OCI-LY1 (cell line): ENCODE measurements at regions not wholly inside any gene's neighbourhood (a gene's known extent, or its start where the extent isn't known, plus 50 kb on each side); places are given as distances from the start of the nearest gene placed in this dataset.
"Not testable (repeated sequence)": the region's sequence is repeated elsewhere in the genome, so short reads cannot be mapped to it uniquely, and the experiment has no call there.

ENCODE experiments used
- H2AFZ ChIP-seq: fragments of 200-600 bp; sonication (generic), shearing (Covaris generic); 2 replicates; pipeline ENCODE4 v1.6.0; 2014; ENCODE audit warnings: antibody characterized with exemption, mild to moderate bottlenecking, low read length
- H3F3A ChIP-seq: fragments of 200-600 bp; sonication (generic), shearing (Covaris generic); 2 replicates; pipeline ENCODE4 v1.6.0; 2014; ENCODE audit warnings: mild to moderate bottlenecking, antibody characterized with exemption, low read length, moderate library complexity; ENCODE audit not compliant: insufficient read depth
- H3K27ac ChIP-seq: fragments of 200-600 bp; sonication (generic); 2 replicates; pipeline ENCODE4 v1.5.1; 2014; ENCODE audit warnings: low read length, mixed run types, mild to moderate bottlenecking, low read depth; ENCODE audit not compliant: poor library complexity, severe bottlenecking
- H3K27me3 ChIP-seq: fragments of 200-600 bp; sonication (generic); 2 replicates; pipeline ENCODE4 v1.6.0; 2014; ENCODE audit warnings: antibody characterized with exemption, mild to moderate bottlenecking, low read length, moderate library complexity; ENCODE audit not compliant: insufficient read depth
- H3K36me3 ChIP-seq: fragments of 200-600 bp; sonication (generic); 2 replicates; pipeline ENCODE4 v1.6.1; 2014; ENCODE audit warnings: mild to moderate bottlenecking, antibody characterized with exemption, low read length, moderate library complexity, mixed read lengths; ENCODE audit not compliant: insufficient read depth
- H3K4me1 ChIP-seq: fragments of 200-600 bp; sonication (generic); 2 replicates; pipeline ENCODE4 v1.5.1; 2014; ENCODE audit warnings: mild to moderate bottlenecking, low read length, moderate library complexity; ENCODE audit not compliant: insufficient read depth, severe bottlenecking
- H3K4me2 ChIP-seq: fragments of 200-600 bp; sonication (generic), shearing (Covaris generic); 2 replicates; pipeline ENCODE4 v1.6.1; 2014; ENCODE audit warnings: low read length
- H3K4me3 ChIP-seq: fragments of 200-600 bp; sonication (generic); 2 replicates; pipeline ENCODE4 v1.5.1; 2014; ENCODE audit warnings: low read length, low read depth, mild to moderate bottlenecking, mixed read lengths; ENCODE audit not compliant: poor library complexity, severe bottlenecking
- H3K79me2 ChIP-seq: fragments of 200-600 bp; shearing (Covaris generic); 2 replicates; pipeline ENCODE4 v1.6.1; 2016; ENCODE audit warnings: mixed run types, low read length, mixed read lengths; ENCODE audit not compliant: insufficient read depth
- H3K9ac ChIP-seq: fragments of 200-600 bp; sonication (generic), shearing (Covaris generic); 2 replicates; pipeline ENCODE4 v1.6.1; 2014; ENCODE audit warnings: mild to moderate bottlenecking, low read length, mixed read lengths
- H3K9me2 ChIP-seq: fragments of 200-600 bp; sonication (generic), shearing (Covaris generic); 2 replicates; pipeline ENCODE4 v1.6.1; 2014; ENCODE audit warnings: low read depth, mild to moderate bottlenecking, low read length, mixed read lengths
- H3K9me3 ChIP-seq: fragments of 200-600 bp; shearing (Covaris generic); 2 replicates; pipeline ENCODE4 v1.6.1; 2014; ENCODE audit warnings: low read length, mixed read lengths
- H4K20me1 ChIP-seq: fragments of 200-600 bp; sonication (generic), shearing (Covaris generic); 2 replicates; pipeline ENCODE4 v1.6.0; 2016; ENCODE audit warnings: mild to moderate bottlenecking, low read length; ENCODE audit not compliant: insufficient read depth
- CTCF ChIP-seq: fragments of 200-600 bp; sonication (generic), shearing (Covaris generic); IDR thresholded peaks from 2 replicates; pipeline ENCODE4 v1.5.1; 2017; ENCODE audit warnings: mild to moderate bottlenecking, antibody characterized with exemption, low read length, moderate library complexity, mixed read lengths
- EZH2 ChIP-seq: fragments of 200-600 bp; sonication (generic), shearing (Covaris generic); IDR thresholded peaks from 2 replicates; pipeline ENCODE4 v1.8.0; 2017; ENCODE audit warnings: borderline replicate concordance, mixed run types, mild to moderate bottlenecking, antibody characterized with exemption, low read length, moderate library complexity, mixed read lengths

- no peaks in the 10 kb centered on the region for H3K4me1 ChIP-seq
- H3K9ac ChIP-seq: no peak overlapping the region
Measured at GRCh38 chr9:81069923-81070322, 619.4 kb downstream of the TLE1 start.

GRCh38 chr9:81069038-81069795 is 620.1 kb downstream of the TLE1 start:
- Histone ChIP-seq H3K27me3 (no peaks in the 10 kb centered on the region), H3K9me3 (no peaks in the 10 kb centered on the region), H3K4me2 (no peak overlapping the region), H3K4me3 (no peak overlapping the region), H4K20me1 (no peaks in the 10 kb centered on the region), H3K9ac (no peak overlapping the region), H3K9me2 (no peaks in the 10 kb centered on the region), H2AFZ (no peak overlapping the region), H3K79me2 (no peaks in the 10 kb centered on the region), H3K27ac (no peak overlapping the region), H3K4me1 (no peaks in the 10 kb centered on the region), H3F3A (no peaks in the 10 kb centered on the region), H3K36me3 (no peaks in the 10 kb centered on the region)
- TF ChIP-seq CTCF: no peak
- no peak for TF ChIP-seq EZH2

More at GRCh38 chr9:81069923-81070322, 619.4 kb downstream of the TLE1 start:
- Histone ChIP-seq H3K4me3 (no peak overlapping the region), H3K27me3 (no peaks in the 10 kb centered on the region), H3F3A (no peaks in the 10 kb centered on the region), H3K79me2 (no peaks in the 10 kb centered on the region), H4K20me1 (no peaks in the 10 kb centered on the region), H3K36me3 (no peaks in the 10 kb centered on the region), H2AFZ (no peak overlapping the region), H3K4me2 (no peak overlapping the region), H3K27ac (no peak overlapping the region), H3K9me2 (no peaks in the 10 kb centered on the region), H3K9me3 (no peaks in the 10 kb centered on the region)
- no peak for TF ChIP-seq EZH2
- TF ChIP-seq CTCF: no peak

- not testable (repeated sequence) for H4K20me1 ChIP-seq, H3K27ac ChIP-seq, H3K9me3 ChIP-seq, H3K9ac ChIP-seq, H2AFZ ChIP-seq, H3K4me3 ChIP-seq, H3K36me3 ChIP-seq, H3K4me1 ChIP-seq, H3K4me2 ChIP-seq, H3K27me3 ChIP-seq, H3K79me2 ChIP-seq, H3F3A ChIP-seq, H3K9me2 ChIP-seq
Measured at GRCh38 chr9:81062995-81063394, 626.4 kb downstream of the TLE1 start.

- Histone ChIP-seq H3K9ac (no peak overlapping the region), H2AFZ (no peak overlapping the region), H3K4me3 (no peak overlapping the region), H3F3A (no peaks in the 10 kb centered on the region), H3K27ac (no peak overlapping the region), H3K36me3 (no peaks in the 10 kb centered on the region), H3K27me3 (no peaks in the 10 kb centered on the region), H4K20me1 (no peaks in the 10 kb centered on the region), H3K4me2 (no peak overlapping the region), H3K4me1 (no peaks in the 10 kb centered on the region), H3K9me2 (no peaks in the 10 kb centered on the region), H3K79me2 (no peaks in the 10 kb centered on the region), H3K9me3 (0 out of 2 replicates have a peak, but pooled peaks cover 4% of the 10 kb centered on the region)
- no peak for TF ChIP-seq CTCF
- no peak for TF ChIP-seq EZH2
Measured at GRCh38 chr9:81058782-81059181, 630.6 kb downstream of the TLE1 start.
